ENCODE measurements at regions not wholly inside any gene's neighbourhood (a gene's known extent, or its start where the extent isn't known, plus 50 kb on each side); places are given as distances from the start of the nearest gene placed in this dataset.

DNA sequence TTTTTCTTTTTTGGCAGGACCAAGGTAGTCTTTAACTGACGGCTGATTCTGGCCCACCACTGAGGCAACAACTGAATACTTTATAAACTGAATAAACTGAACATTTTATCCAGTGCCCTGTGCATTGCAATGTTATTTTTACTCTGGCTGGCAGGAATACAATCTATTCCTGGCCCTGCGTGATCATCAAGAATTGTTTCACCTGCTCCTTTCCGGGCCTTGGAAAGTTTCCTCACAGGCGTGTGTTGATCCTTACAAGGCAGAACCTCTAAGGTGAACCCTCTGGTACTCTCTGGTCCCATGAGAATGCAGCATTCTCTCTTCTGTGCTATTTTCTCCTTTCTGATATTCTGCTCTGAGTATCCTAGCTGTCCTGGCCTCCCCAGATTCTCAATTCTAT is 113.7 kb upstream of the KLHL29 start:
- H3K9me3 ChIP-seq (ENCODE audit: control insufficient read depth, insufficient read depth, low read depth, low read length), result no peaks in the 10 kb centered on the region
- DNase-seq (ENCODE audit: low read depth, low spot score) (no peak), ATAC-seq (no peak)
- ChIA-PET POLR2A (no interaction called here), CTCF (no interaction called here)
- no peak for TF ChIP-seq POLR2AphosphoS5 (IDR thresholded peaks at IDR 0.05; ENCODE audit: low read depth, low read length)
- no TSS peak for BruUV-seq (replicated peaks)
- H3K27me3 ChIP-seq (ENCODE audit: control insufficient read depth, insufficient read depth, low read length), result peaks cover 2% of the 10 kb centered on the region; the same call in 1 of the 2 replicates
- H3K4me1 ChIP-seq (ENCODE audit: control insufficient read depth, insufficient read depth, low read length), result no peaks in the 10 kb centered on the region
- no peak overlapping the region for H3K4me3 ChIP-seq (ENCODE audit: low read depth in 2 of 2, low read length in 2 of 2)
- no peak overlapping the region for H3K27ac ChIP-seq (ENCODE audit: low read length)
- no peaks in the 10 kb centered on the region for H3K36me3 ChIP-seq (ENCODE audit: control insufficient read depth, insufficient read depth, low read length)
- intact Hi-C loops (cut with micrococcal nuclease; ENCODE audit: unreplicated experiment) (no loop called here), in situ Hi-C loops (cut with HindIII; ENCODE audit: low pct_unique_long_range_greater_than_20kb, low sequenced_read_pairs) (no loop called here)

DNA sequence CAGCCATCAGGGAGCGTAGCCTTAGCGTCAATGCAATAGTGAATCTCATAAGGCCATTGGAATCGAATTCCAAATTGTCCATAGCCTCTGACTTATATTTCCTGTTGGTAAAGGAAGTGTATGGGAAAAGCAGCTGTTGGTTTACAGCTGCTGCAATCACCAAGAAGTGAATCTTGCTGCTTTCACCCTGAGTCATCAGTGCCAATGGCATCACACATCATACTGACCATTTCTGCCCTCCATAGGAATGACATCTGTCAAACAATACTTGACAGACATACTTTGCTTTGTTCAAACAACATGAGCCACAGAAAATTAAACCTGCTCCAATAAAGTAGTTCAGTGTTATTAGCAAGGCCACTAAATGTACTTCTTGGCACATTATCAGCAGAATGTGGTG is 111.2 kb upstream of the KLHL29 start:
- POLR2A ChIA-PET, result no interaction called here
- intact Hi-C loops (cut with micrococcal nuclease; ENCODE audit: unreplicated experiment), result no loop called here
- TF ChIP-seq SIN3A (IDR thresholded peaks at IDR 0.05; ENCODE audit: borderline replicate concordance, insufficient read depth, low read depth, low read length) (no peak), POLR2AphosphoS5 (IDR thresholded peaks at IDR 0.05; ENCODE audit: low read depth, low read length) (no peak), TCF7L2 (IDR thresholded peaks at IDR 0.05; ENCODE audit: low read depth, low read length) (no peak)
- TF ChIP-seq, protein P1, sequence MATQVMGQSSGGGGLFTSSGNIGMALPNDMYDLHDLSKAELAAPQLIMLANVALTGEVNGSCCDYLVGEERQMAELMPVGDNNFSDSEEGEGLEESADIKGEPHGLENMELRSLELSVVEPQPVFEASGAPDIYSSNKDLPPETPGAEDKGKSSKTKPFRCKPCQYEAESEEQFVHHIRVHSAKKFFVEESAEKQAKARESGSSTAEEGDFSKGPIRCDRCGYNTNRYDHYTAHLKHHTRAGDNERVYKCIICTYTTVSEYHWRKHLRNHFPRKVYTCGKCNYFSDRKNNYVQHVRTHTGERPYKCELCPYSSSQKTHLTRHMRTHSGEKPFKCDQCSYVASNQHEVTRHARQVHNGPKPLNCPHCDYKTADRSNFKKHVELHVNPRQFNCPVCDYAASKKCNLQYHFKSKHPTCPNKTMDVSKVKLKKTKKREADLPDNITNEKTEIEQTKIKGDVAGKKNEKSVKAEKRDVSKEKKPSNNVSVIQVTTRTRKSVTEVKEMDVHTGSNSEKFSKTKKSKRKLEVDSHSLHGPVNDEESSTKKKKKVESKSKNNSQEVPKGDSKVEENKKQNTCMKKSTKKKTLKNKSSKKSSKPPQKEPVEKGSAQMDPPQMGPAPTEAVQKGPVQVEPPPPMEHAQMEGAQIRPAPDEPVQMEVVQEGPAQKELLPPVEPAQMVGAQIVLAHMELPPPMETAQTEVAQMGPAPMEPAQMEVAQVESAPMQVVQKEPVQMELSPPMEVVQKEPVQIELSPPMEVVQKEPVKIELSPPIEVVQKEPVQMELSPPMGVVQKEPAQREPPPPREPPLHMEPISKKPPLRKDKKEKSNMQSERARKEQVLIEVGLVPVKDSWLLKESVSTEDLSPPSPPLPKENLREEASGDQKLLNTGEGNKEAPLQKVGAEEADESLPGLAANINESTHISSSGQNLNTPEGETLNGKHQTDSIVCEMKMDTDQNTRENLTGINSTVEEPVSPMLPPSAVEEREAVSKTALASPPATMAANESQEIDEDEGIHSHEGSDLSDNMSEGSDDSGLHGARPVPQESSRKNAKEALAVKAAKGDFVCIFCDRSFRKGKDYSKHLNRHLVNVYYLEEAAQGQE (IDR thresholded peaks at IDR 0.05; ENCODE audit: insufficient read depth in 1 of 2, low read depth in 2 of 2, low read length in 1 of 2), result no peak
- TF ChIP-seq, protein P2, sequence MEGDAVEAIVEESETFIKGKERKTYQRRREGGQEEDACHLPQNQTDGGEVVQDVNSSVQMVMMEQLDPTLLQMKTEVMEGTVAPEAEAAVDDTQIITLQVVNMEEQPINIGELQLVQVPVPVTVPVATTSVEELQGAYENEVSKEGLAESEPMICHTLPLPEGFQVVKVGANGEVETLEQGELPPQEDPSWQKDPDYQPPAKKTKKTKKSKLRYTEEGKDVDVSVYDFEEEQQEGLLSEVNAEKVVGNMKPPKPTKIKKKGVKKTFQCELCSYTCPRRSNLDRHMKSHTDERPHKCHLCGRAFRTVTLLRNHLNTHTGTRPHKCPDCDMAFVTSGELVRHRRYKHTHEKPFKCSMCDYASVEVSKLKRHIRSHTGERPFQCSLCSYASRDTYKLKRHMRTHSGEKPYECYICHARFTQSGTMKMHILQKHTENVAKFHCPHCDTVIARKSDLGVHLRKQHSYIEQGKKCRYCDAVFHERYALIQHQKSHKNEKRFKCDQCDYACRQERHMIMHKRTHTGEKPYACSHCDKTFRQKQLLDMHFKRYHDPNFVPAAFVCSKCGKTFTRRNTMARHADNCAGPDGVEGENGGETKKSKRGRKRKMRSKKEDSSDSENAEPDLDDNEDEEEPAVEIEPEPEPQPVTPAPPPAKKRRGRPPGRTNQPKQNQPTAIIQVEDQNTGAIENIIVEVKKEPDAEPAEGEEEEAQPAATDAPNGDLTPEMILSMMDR (IDR thresholded peaks at IDR 0.05), result no peak
- DNase-seq (ENCODE audit: low read depth, low spot score), result no peak
- no peaks in the 10 kb centered on the region for H3K9me3 ChIP-seq (ENCODE audit: control insufficient read depth, insufficient read depth, low read depth, low read length)
- no peak for ATAC-seq
- H3K36me3 ChIP-seq (ENCODE audit: control insufficient read depth, insufficient read depth, low read length), result no peaks in the 10 kb centered on the region
- CTCF ChIA-PET, result no interaction called here
- no peaks in the 10 kb centered on the region for H3K4me1 ChIP-seq (ENCODE audit: control insufficient read depth, insufficient read depth, low read length)
- no peak overlapping the region for H3K4me3 ChIP-seq (ENCODE audit: low read depth in 2 of 2, low read length in 2 of 2)
- no peak overlapping the region for H3K27ac ChIP-seq (ENCODE audit: low read length)
- in situ Hi-C loops (cut with HindIII; ENCODE audit: low pct_unique_long_range_greater_than_20kb, low sequenced_read_pairs), result no loop called here
- peaks cover 2% of the 10 kb centered on the region; the same call in 1 of the 2 replicates for H3K27me3 ChIP-seq (ENCODE audit: control insufficient read depth, insufficient read depth, low read length)
- no TSS peak for BruUV-seq (replicated peaks)

- CTCF ChIA-PET, result no interaction called here
Observed at GRCh38 chr2:23280401-23280800, 104.6 kb upstream of the KLHL29 start.

More at GRCh38 chr2:23280401-23280800, 104.6 kb upstream of the KLHL29 start:
- H3K9me3 ChIP-seq (ENCODE audit: control insufficient read depth, insufficient read depth, low read depth, low read length), result no peaks in the 10 kb centered on the region
- POLR2A ChIA-PET, result no interaction called here
- H3K27me3 ChIP-seq (ENCODE audit: control insufficient read depth, insufficient read depth, low read length), result no peaks in the 10 kb centered on the region
- no peak overlapping the region for H3K4me3 ChIP-seq (ENCODE audit: low read depth in 2 of 2, low read length in 2 of 2)
- no TSS peak for BruUV-seq (replicated peaks)
- intact Hi-C loops (cut with micrococcal nuclease; ENCODE audit: unreplicated experiment) (no loop called here), in situ Hi-C loops (cut with HindIII; ENCODE audit: low pct_unique_long_range_greater_than_20kb, low sequenced_read_pairs) (no loop called here)
- no peak overlapping the region for H3K27ac ChIP-seq (ENCODE audit: low read length)
- no peak for DNase-seq (ENCODE audit: low read depth, low spot score)
- TF ChIP-seq, protein P2 (IDR thresholded peaks at IDR 0.05), result no peak
- TF ChIP-seq TCF7L2 (IDR thresholded peaks at IDR 0.05; ENCODE audit: low read depth, low read length), result no peak
- TF ChIP-seq, protein P1 (IDR thresholded peaks at IDR 0.05; ENCODE audit: insufficient read depth in 1 of 2, low read depth in 2 of 2, low read length in 1 of 2), result no peak
- TF ChIP-seq SIN3A (IDR thresholded peaks at IDR 0.05; ENCODE audit: borderline replicate concordance, insufficient read depth, low read depth, low read length), result no peak
- TF ChIP-seq POLR2AphosphoS5 (IDR thresholded peaks at IDR 0.05; ENCODE audit: low read depth, low read length), result no peak
- no peaks in the 10 kb centered on the region for H3K36me3 ChIP-seq (ENCODE audit: control insufficient read depth, insufficient read depth, low read length)
- ATAC-seq, result peak; percentile 76
- H3K4me1 ChIP-seq (ENCODE audit: control insufficient read depth, insufficient read depth, low read length), result no peaks in the 10 kb centered on the region

Data from Panc1 (cell line).